ENCODE measurements at regions not wholly inside any gene's neighbourhood (a gene's known extent, or its start where the extent isn't known, plus 50 kb on each side); places are given as distances from the start of the nearest gene placed in this dataset.

DNA sequence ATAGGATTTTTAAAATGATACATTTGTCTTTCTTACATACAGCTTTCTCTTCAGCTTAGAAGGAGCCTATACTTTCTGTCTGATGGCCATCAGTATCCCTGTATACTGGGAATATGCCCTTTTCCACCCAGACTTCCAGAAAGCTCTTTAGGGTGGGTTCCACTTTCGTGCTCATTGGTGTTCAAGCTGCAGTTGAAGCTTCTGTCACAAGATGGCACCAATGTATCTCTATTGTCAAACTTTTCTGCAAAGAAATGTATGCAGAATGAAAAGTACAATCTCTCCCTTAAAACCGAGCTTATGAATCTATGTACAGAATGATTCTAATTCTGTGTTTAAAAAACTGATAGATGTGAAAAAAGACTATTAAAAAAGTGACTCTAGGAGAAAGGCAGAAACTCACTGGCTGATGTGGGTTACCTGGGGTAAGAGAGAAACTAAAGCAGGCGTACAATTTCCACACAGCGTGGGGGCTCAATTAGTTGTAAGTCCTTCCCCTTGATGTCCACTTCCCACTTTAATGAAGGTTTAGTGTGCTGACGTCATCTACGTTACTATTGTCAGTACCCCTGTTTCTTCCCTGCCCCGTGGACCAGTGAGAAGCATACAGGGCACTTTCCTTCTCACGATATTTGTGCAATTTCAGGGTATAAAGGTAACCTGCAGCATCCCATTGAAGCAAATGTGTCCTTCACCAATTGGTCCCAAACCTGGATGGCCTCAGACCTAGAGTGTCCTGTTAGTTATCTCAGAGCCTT is 57.3 kb upstream of the TCEAL2 start:
- no peak for DNase-seq
- Mint-ChIP-seq H3K27me3 (ENCODE audit: unreplicated experiment) (no peaks in the 10 kb centered on the region), H3K4me1 (ENCODE audit: low read depth, unreplicated experiment) (no peaks in the 10 kb centered on the region), H3K9me3 (ENCODE audit: unreplicated experiment) (peaks cover 4% of the 10 kb centered on the region), H3K27ac (ENCODE audit: unreplicated experiment) (no peak overlapping the region), H3K36me3 (ENCODE audit: unreplicated experiment) (no peaks in the 10 kb centered on the region), H3K4me3 (ENCODE audit: unreplicated experiment) (no peak overlapping the region)
- TF ChIP-seq, protein P1, sequence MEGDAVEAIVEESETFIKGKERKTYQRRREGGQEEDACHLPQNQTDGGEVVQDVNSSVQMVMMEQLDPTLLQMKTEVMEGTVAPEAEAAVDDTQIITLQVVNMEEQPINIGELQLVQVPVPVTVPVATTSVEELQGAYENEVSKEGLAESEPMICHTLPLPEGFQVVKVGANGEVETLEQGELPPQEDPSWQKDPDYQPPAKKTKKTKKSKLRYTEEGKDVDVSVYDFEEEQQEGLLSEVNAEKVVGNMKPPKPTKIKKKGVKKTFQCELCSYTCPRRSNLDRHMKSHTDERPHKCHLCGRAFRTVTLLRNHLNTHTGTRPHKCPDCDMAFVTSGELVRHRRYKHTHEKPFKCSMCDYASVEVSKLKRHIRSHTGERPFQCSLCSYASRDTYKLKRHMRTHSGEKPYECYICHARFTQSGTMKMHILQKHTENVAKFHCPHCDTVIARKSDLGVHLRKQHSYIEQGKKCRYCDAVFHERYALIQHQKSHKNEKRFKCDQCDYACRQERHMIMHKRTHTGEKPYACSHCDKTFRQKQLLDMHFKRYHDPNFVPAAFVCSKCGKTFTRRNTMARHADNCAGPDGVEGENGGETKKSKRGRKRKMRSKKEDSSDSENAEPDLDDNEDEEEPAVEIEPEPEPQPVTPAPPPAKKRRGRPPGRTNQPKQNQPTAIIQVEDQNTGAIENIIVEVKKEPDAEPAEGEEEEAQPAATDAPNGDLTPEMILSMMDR (IDR thresholded peaks at IDR 0.05; ENCODE audit: partially characterized antibody, unreplicated experiment) = peak; percentile 32

GRCh38 chrX:102063445-102064074 is 61.9 kb upstream of the TCEAL2 start:
- Mint-ChIP-seq H3K36me3 (ENCODE audit: unreplicated experiment) (no peaks in the 10 kb centered on the region), H3K27ac (ENCODE audit: unreplicated experiment) (no peak overlapping the region), H3K4me3 (ENCODE audit: unreplicated experiment) (no peak overlapping the region), H3K27me3 (ENCODE audit: unreplicated experiment) (no peaks in the 10 kb centered on the region), H3K9me3 (ENCODE audit: unreplicated experiment) (peaks cover 1% of the 10 kb centered on the region), H3K4me1 (ENCODE audit: low read depth, unreplicated experiment) (no peaks in the 10 kb centered on the region)
- DNase-seq = no peak
- TF ChIP-seq, protein P1 (IDR thresholded peaks at IDR 0.05; ENCODE audit: partially characterized antibody, unreplicated experiment) = no peak

GRCh38 chrX:102044496-102044895 is 81.0 kb upstream of the TCEAL2 start:
- Mint-ChIP-seq H3K27me3 (ENCODE audit: unreplicated experiment) (peaks cover 2% of the 10 kb centered on the region), H3K4me3 (ENCODE audit: unreplicated experiment) (no peak overlapping the region), H3K9me3 (ENCODE audit: unreplicated experiment) (no peaks in the 10 kb centered on the region), H3K27ac (ENCODE audit: unreplicated experiment) (no peak overlapping the region), H3K36me3 (ENCODE audit: unreplicated experiment) (no peaks in the 10 kb centered on the region), H3K4me1 (ENCODE audit: low read depth, unreplicated experiment) (no peaks in the 10 kb centered on the region)
- DNase-seq = no peak
- TF ChIP-seq, protein P1 (IDR thresholded peaks at IDR 0.05; ENCODE audit: partially characterized antibody, unreplicated experiment) = no peak

DNA sequence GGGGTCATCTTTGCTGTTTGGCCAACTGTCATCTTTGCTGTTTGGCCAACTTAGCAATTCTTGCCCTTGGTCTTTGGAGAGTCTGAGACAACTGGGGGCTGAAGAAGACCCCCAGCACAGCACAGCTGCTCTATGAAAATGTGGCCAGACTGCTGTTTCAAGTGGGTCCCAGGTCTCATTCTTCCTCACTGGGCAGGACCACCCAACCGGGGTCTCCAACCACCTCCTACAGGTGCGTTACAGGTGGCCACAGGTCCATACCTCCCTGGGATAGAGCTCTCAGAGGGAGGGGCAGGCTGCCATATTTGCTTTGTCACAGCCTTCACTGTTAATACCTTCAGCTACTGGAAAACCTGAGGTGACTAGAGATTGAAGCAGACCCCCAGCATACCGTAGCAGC is 82.1 kb upstream of the TCEAL2 start:
- H3K27me3 Mint-ChIP-seq (ENCODE audit: unreplicated experiment) = peaks cover 2% of the 10 kb centered on the region
- no peaks in the 10 kb centered on the region for H3K4me1 Mint-ChIP-seq (ENCODE audit: low read depth, unreplicated experiment)
- no peaks in the 10 kb centered on the region for H3K36me3 Mint-ChIP-seq (ENCODE audit: unreplicated experiment)
- H3K4me3 Mint-ChIP-seq (ENCODE audit: unreplicated experiment) = no peak overlapping the region
- no peak overlapping the region for H3K27ac Mint-ChIP-seq (ENCODE audit: unreplicated experiment)
- DNase-seq = no peak
- TF ChIP-seq, protein P1 (IDR thresholded peaks at IDR 0.05; ENCODE audit: partially characterized antibody, unreplicated experiment) = no peak
- H3K9me3 Mint-ChIP-seq (ENCODE audit: unreplicated experiment) = no peaks in the 10 kb centered on the region
